ENCODE measurements at regions not wholly inside any gene's neighbourhood (a gene's known extent, or its start where the extent isn't known, plus 50 kb on each side); places are given as distances from the start of the nearest gene placed in this dataset.

- Histone ChIP-seq H3K4me3 (ENCODE audit: severe bottlenecking) (no peak overlapping the region), H3K9me3 (ENCODE audit: severe bottlenecking) (no peaks in the 10 kb centered on the region), H3K27me3 (ENCODE audit: insufficient read depth, poor library complexity, severe bottlenecking) (no peaks in the 10 kb centered on the region), H3K36me3 (ENCODE audit: low read depth) (no peaks in the 10 kb centered on the region), H3K27ac (ENCODE audit: poor library complexity, severe bottlenecking) (no peak overlapping the region), H3K4me1 (ENCODE audit: insufficient read depth, poor library complexity, severe bottlenecking) (no peaks in the 10 kb centered on the region)
- TF ChIP-seq, protein P1, sequence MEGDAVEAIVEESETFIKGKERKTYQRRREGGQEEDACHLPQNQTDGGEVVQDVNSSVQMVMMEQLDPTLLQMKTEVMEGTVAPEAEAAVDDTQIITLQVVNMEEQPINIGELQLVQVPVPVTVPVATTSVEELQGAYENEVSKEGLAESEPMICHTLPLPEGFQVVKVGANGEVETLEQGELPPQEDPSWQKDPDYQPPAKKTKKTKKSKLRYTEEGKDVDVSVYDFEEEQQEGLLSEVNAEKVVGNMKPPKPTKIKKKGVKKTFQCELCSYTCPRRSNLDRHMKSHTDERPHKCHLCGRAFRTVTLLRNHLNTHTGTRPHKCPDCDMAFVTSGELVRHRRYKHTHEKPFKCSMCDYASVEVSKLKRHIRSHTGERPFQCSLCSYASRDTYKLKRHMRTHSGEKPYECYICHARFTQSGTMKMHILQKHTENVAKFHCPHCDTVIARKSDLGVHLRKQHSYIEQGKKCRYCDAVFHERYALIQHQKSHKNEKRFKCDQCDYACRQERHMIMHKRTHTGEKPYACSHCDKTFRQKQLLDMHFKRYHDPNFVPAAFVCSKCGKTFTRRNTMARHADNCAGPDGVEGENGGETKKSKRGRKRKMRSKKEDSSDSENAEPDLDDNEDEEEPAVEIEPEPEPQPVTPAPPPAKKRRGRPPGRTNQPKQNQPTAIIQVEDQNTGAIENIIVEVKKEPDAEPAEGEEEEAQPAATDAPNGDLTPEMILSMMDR (IDR thresholded peaks at IDR 0.05; ENCODE audit: poor library complexity, severe bottlenecking) = no peak
- ATAC-seq (ENCODE audit: low read depth) (no peak), DNase-seq (ENCODE audit: low spot score) (no peak)
Observed at GRCh38 chr4:138959097-138959815, 56.3 kb upstream of the NOCT start.

DNA sequence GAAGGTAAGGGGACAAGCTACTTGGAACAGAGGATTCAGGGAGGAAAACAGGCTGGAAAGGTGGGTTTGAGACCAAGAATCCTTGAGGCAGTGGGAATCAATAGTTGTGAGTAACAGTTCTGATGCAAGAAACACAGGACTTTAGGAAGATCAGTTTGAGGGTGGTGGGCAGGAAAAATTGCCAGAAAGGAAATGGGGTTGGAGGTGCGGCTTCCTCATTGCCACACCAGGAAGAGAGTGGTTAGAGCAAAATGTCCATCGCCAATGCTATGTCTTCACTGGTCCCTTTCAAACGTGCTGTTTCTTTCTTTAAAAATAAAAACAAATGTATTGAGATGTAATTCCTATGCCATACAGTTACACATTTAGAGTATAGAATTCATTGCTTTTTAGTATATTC, 57.1 kb upstream of the NOCT start:
- DNase-seq (ENCODE audit: low spot score) = no peak
- Histone ChIP-seq H3K9me3 (ENCODE audit: severe bottlenecking) (no peaks in the 10 kb centered on the region), H3K27me3 (ENCODE audit: insufficient read depth, poor library complexity, severe bottlenecking) (no peaks in the 10 kb centered on the region), H3K27ac (ENCODE audit: poor library complexity, severe bottlenecking) (no peak overlapping the region), H3K4me1 (ENCODE audit: insufficient read depth, poor library complexity, severe bottlenecking) (peaks cover 2% of the 10 kb centered on the region), H3K4me3 (ENCODE audit: severe bottlenecking) (no peak overlapping the region), H3K36me3 (ENCODE audit: low read depth) (no peaks in the 10 kb centered on the region)
- no peak for ATAC-seq (ENCODE audit: low read depth)
- TF ChIP-seq, protein P1 (IDR thresholded peaks at IDR 0.05; ENCODE audit: poor library complexity, severe bottlenecking) = no peak

GRCh38 chr4:138957302-138957701, 58.3 kb upstream of the NOCT start:
- H3K9me3 ChIP-seq (ENCODE audit: severe bottlenecking) = no peaks in the 10 kb centered on the region
- no peak overlapping the region for H3K27ac ChIP-seq (ENCODE audit: poor library complexity, severe bottlenecking)
- no peak overlapping the region for H3K4me3 ChIP-seq (ENCODE audit: severe bottlenecking)
- ATAC-seq (ENCODE audit: low read depth) (no peak), DNase-seq (ENCODE audit: low spot score) (no peak)
- TF ChIP-seq, protein P1 (IDR thresholded peaks at IDR 0.05; ENCODE audit: poor library complexity, severe bottlenecking) = no peak
- H3K36me3 ChIP-seq (ENCODE audit: low read depth) = no peaks in the 10 kb centered on the region
- H3K4me1 ChIP-seq (ENCODE audit: insufficient read depth, poor library complexity, severe bottlenecking) = peaks cover 13% of the 10 kb centered on the region
- H3K27me3 ChIP-seq (ENCODE audit: insufficient read depth, poor library complexity, severe bottlenecking) = no peaks in the 10 kb centered on the region

GRCh38 chr4:138954428-138954827, 61.2 kb upstream of the NOCT start:
- no peaks in the 10 kb centered on the region for H3K9me3 ChIP-seq (ENCODE audit: severe bottlenecking)
- no peak overlapping the region for H3K4me3 ChIP-seq (ENCODE audit: severe bottlenecking)
- DNase-seq (ENCODE audit: low spot score) = no peak
- TF ChIP-seq, protein P1 (IDR thresholded peaks at IDR 0.05; ENCODE audit: poor library complexity, severe bottlenecking) = no peak
- H3K27ac ChIP-seq (ENCODE audit: poor library complexity, severe bottlenecking) = no peak overlapping the region
- no peaks in the 10 kb centered on the region for H3K27me3 ChIP-seq (ENCODE audit: insufficient read depth, poor library complexity, severe bottlenecking)
- H3K36me3 ChIP-seq (ENCODE audit: low read depth) = no peaks in the 10 kb centered on the region
- ATAC-seq (ENCODE audit: low read depth) = no peak
- peaks cover 20% of the 10 kb centered on the region for H3K4me1 ChIP-seq (ENCODE audit: insufficient read depth, poor library complexity, severe bottlenecking)

GRCh38 chr4:138953961-138954371, 61.6 kb upstream of the NOCT start:
- no peaks in the 10 kb centered on the region for H3K27me3 ChIP-seq (ENCODE audit: insufficient read depth, poor library complexity, severe bottlenecking)
- no peak overlapping the region for H3K27ac ChIP-seq (ENCODE audit: poor library complexity, severe bottlenecking)
- no peaks in the 10 kb centered on the region for H3K36me3 ChIP-seq (ENCODE audit: low read depth)
- no peak overlapping the region for H3K4me3 ChIP-seq (ENCODE audit: severe bottlenecking)
- no peaks in the 10 kb centered on the region for H3K9me3 ChIP-seq (ENCODE audit: severe bottlenecking)
- H3K4me1 ChIP-seq (ENCODE audit: insufficient read depth, poor library complexity, severe bottlenecking) = peaks cover 20% of the 10 kb centered on the region
- ATAC-seq (ENCODE audit: low read depth) = no peak; the same call in 2 of the 3 replicates
- TF ChIP-seq, protein P1 (IDR thresholded peaks at IDR 0.05; ENCODE audit: poor library complexity, severe bottlenecking) = no peak
- DNase-seq (ENCODE audit: low spot score) = no peak
